H1 (cell line): ENCODE measurements at regions not wholly inside any gene's neighbourhood (a gene's known extent, or its start where the extent isn't known, plus 50 kb on each side); places are given as distances from the start of the nearest gene placed in this dataset.

ENCODE experiments used
- CTCF ChIA-PET: fragments of 300-600 bp; sonication (Branson Sonifier 250); formaldehyde crosslinking; loops from one replicate; lab custom pipeline; 2021; ENCODE audit not compliant: partially characterized antibody; lab: Charles Lee
- POLR2A ChIA-PET: fragments of 300-600 bp; sonication (Branson Sonifier 250); formaldehyde crosslinking; loops from one replicate; lab custom pipeline; 2021; ENCODE audit warnings: inconsistent platforms; ENCODE audit not compliant: partially characterized antibody; lab: Charles Lee
- DNase-seq, 2 experiments: peaks; one replicate each; pipeline versions ENCODE4 v3.0.0 to v3.0.0-alpha.2; 2010 to 2022; ENCODE audit warnings: low spot score in 2 of 2, low read depth in 1 of 2, mixed read lengths in 1 of 2
- FAIRE-seq: peaks from 2 replicates; lab custom pipeline; 2011; peaks lifted over from hg19 to GRCh38; lab: Jason Lieb, UNC
- H2AFZ ChIP-seq: 2 replicates; pipeline ENCODE4 v1.8.1; 2012; ENCODE audit warnings: low read length, inconsistent platforms
- H2AK5ac ChIP-seq: 2 replicates; pipeline ENCODE4 v1.6.1; 2013; ENCODE audit warnings: low read depth, low read length
- H2BK120ac ChIP-seq: replicated peaks from 2 replicates; pipeline ENCODE3; 2013; ENCODE audit warnings: low read depth, low read length, inconsistent platforms
- H2BK12ac ChIP-seq: 2 replicates; pipeline ENCODE4 v1.6.1; 2013; ENCODE audit warnings: low read depth, low read length
- H2BK15ac ChIP-seq: 2 replicates; pipeline ENCODE4 v1.6.1; 2013; ENCODE audit warnings: low read length
- H2BK20ac ChIP-seq: 2 replicates; pipeline ENCODE4 v1.6.1; 2013; ENCODE audit warnings: low read length
- H2BK5ac ChIP-seq: 2 replicates; pipeline ENCODE4 v1.6.1; 2013; ENCODE audit warnings: low read depth, low read length
- H3K14ac ChIP-seq: 2 replicates; pipeline ENCODE4 v1.6.1; 2013; ENCODE audit warnings: inconsistent platforms; ENCODE audit not compliant: insufficient read length
- H3K18ac ChIP-seq: 2 replicates; pipeline ENCODE4 v1.6.1; 2013; ENCODE audit warnings: low read length; ENCODE audit errors: extremely low read depth
- H3K23ac ChIP-seq: 2 replicates; pipeline ENCODE4 v1.6.1; 2013; ENCODE audit warnings: inconsistent platforms; ENCODE audit not compliant: insufficient read length
- H3K23me2 ChIP-seq: 2 replicates; pipeline ENCODE4 v1.6.1; 2013; ENCODE audit warnings: low read depth, low read length
- H3K27ac ChIP-seq: 2 replicates; pipeline ENCODE4 v1.6.1; 2011; ENCODE audit warnings: low read depth, low read length, inconsistent platforms
- H3K27me3 ChIP-seq, 4 experiments: replicated peaks in 1 of 4; 1 replicate in 1 of 4; 2 replicates in 3 of 4; pipeline versions ENCODE4 v1.6.1 to v1.8.1; 2011 to 2013; ENCODE audit warnings: low read length in 3 of 4, mild to moderate bottlenecking in 3 of 4, inconsistent platforms in 2 of 4, mixed read lengths in 2 of 4, moderate library complexity in 1 of 4; ENCODE audit not compliant: control insufficient read depth in 3 of 4, insufficient read depth in 3 of 4; ENCODE audit errors: extremely low read depth in 1 of 4
- H3K36me3 ChIP-seq, 4 experiments: 2 replicates each; pipeline versions ENCODE4 v1.6.1 to v1.8.1; 2011 to 2013; ENCODE audit warnings: mild to moderate bottlenecking in 4 of 4, low read length in 3 of 4, moderate library complexity in 2 of 4, control low read depth in 1 of 4, inconsistent platforms in 1 of 4; ENCODE audit not compliant: insufficient read depth in 4 of 4, control insufficient read depth in 2 of 4
- H3K4ac ChIP-seq: replicated peaks from 2 replicates; pipeline ENCODE3; 2013; ENCODE audit warnings: low read length, low read depth, mixed read lengths, inconsistent platforms; ENCODE audit not compliant: insufficient read length
- H3K4me1 ChIP-seq, 4 experiments: replicated peaks in 1 of 4; 1 replicate in 1 of 4; 2 replicates in 3 of 4; pipeline versions ENCODE4 v1.6.1 to v1.8.1; 2011 to 2013; ENCODE audit warnings: low read length in 3 of 4, inconsistent platforms in 2 of 4, mixed read lengths in 1 of 4; ENCODE audit not compliant: insufficient read depth in 4 of 4, control insufficient read depth in 3 of 4
- H3K4me2 ChIP-seq, 2 experiments: 2 replicates each; pipeline versions ENCODE4 v1.6.1 to v1.8.1; 2011 to 2013; ENCODE audit warnings: low read depth in 2 of 2, low read length in 2 of 2, control low read depth in 1 of 2, inconsistent platforms in 1 of 2, mild to moderate bottlenecking in 1 of 2; ENCODE audit not compliant: insufficient read depth in 1 of 2
- H3K4me3 ChIP-seq, 4 experiments: fragments of 200-600, 300-600 bp in 1 of 4; sonication (generic), shearing (Covaris generic), sonication (Bioruptor Twin) in 1 of 4; 2 replicates each; pipeline versions ENCODE4 v1.5.1 to v1.8.1; 2011 to 2016; ENCODE audit warnings: low read length in 4 of 4, low read depth in 3 of 4, control low read depth in 2 of 4, inconsistent platforms in 2 of 4, mild to moderate bottlenecking in 2 of 4, mixed read lengths in 1 of 4, moderate library complexity in 1 of 4; ENCODE audit not compliant: insufficient read depth in 2 of 4; ENCODE audit errors: extremely low read depth in 1 of 4
- H3K56ac ChIP-seq: replicated peaks from 2 replicates; pipeline ENCODE3; 2013; ENCODE audit warnings: low read depth, mild to moderate bottlenecking, mixed read lengths, low read length, inconsistent platforms; ENCODE audit not compliant: insufficient read length
- H3K79me1 ChIP-seq: 2 replicates; pipeline ENCODE4 v1.6.1; 2013; ENCODE audit warnings: low read depth, low read length, control low read depth
- H3K79me2 ChIP-seq, 2 experiments: 2 replicates each; pipeline versions ENCODE4 v1.6.1 to v1.8.1; 2012 to 2013; ENCODE audit warnings: low read length in 2 of 2, mild to moderate bottlenecking in 2 of 2, inconsistent platforms in 1 of 2; ENCODE audit not compliant: insufficient read depth in 2 of 2, control insufficient read depth in 1 of 2
- H3K9ac ChIP-seq, 4 experiments: replicated peaks in 1 of 4; 1 replicate in 1 of 4; 2 replicates in 3 of 4; pipeline versions ENCODE4 v1.6.1 to v1.8.1; 2011 to 2013; ENCODE audit warnings: low read depth in 3 of 4, low read length in 3 of 4, control low read depth in 2 of 4, mild to moderate bottlenecking in 2 of 4, moderate library complexity in 2 of 4, inconsistent platforms in 1 of 4; ENCODE audit errors: extremely low read depth in 1 of 4
- H3K9me3 ChIP-seq, 2 experiments: 2 replicates each; pipeline versions ENCODE4 v1.6.1 to v1.8.1; 2012 to 2013; ENCODE audit warnings: mild to moderate bottlenecking in 2 of 2, moderate library complexity in 2 of 2, control low read depth in 1 of 2, inconsistent platforms in 1 of 2, low read depth in 1 of 2, low read length in 1 of 2, mixed read lengths in 1 of 2; ENCODE audit not compliant: insufficient read depth in 2 of 2
- H4K20me1 ChIP-seq, 2 experiments: replicated peaks in 1 of 2; 2 replicates each; pipeline versions ENCODE3 to v1.8.1; 2011 to 2013; ENCODE audit warnings: inconsistent platforms in 2 of 2, low read length in 2 of 2, mild to moderate bottlenecking in 1 of 2; ENCODE audit not compliant: insufficient read depth in 2 of 2, control insufficient read depth in 1 of 2
- H4K5ac ChIP-seq: 2 replicates; pipeline ENCODE4 v1.6.1; 2013; ENCODE audit warnings: low read length, low read depth, mixed read lengths, inconsistent platforms; ENCODE audit not compliant: insufficient read length
- H4K8ac ChIP-seq: 2 replicates; pipeline ENCODE4 v1.8.0; 2013; ENCODE audit warnings: mild to moderate bottlenecking, moderate library complexity, low read length, inconsistent platforms; ENCODE audit not compliant: insufficient read depth; ENCODE audit errors: extremely low read depth
- H4K91ac ChIP-seq: replicated peaks from 2 replicates; pipeline ENCODE3; 2013; ENCODE audit warnings: low read length, mixed read lengths, inconsistent platforms; ENCODE audit not compliant: insufficient read length
- BRCA1 ChIP-seq: IDR thresholded peaks from 2 replicates; pipeline ENCODE4 v1.6.1; 2012; ENCODE audit warnings: low read depth, low read length, improper control_type of control experiment
- GTF2F1 ChIP-seq: IDR thresholded peaks from 2 replicates; pipeline ENCODE4 v1.6.1; 2012; ENCODE audit warnings: low read depth, low read length, improper control_type of control experiment, borderline replicate concordance
- MAFK ChIP-seq: IDR thresholded peaks from 2 replicates; pipeline ENCODE4 v1.6.1; 2012; ENCODE audit warnings: low read depth, mild to moderate bottlenecking, improper control_type of control experiment, low read length
- POLR2AphosphoS5 ChIP-seq: IDR thresholded peaks from 2 replicates; pipeline ENCODE4 v1.6.1; 2011; ENCODE audit warnings: low read depth, low read length
- RBBP5 ChIP-seq: IDR thresholded peaks from 2 replicates; pipeline ENCODE4 v1.7.1; 2012; ENCODE audit warnings: low read depth, mild to moderate bottlenecking, inconsistent platforms, low read length, moderate library complexity, borderline replicate concordance
- RNF2 ChIP-seq: fragments of 200-900, 300-1000 bp; sonication (generic); IDR thresholded peaks from 2 replicates; pipeline ENCODE4 v1.7.1; 2016; ENCODE audit warnings: borderline replicate concordance, low read depth, mild to moderate bottlenecking, antibody characterized with exemption, low read length; ENCODE audit not compliant: poor library complexity, severe bottlenecking; ENCODE audit errors: missing control alignments
- SAP30 ChIP-seq: fragments of 300-600 bp; sonication (generic); IDR thresholded peaks from 2 replicates; pipeline ENCODE4 v1.7.1; 2012; ENCODE audit warnings: low read length, moderate library complexity, mild to moderate bottlenecking, inconsistent platforms; ENCODE audit not compliant: insufficient read depth, insufficient replicate concordance
- WGBS, 2 experiments: shearing (Covaris generic) in 1 of 2; methylation state at CpG; one replicate each; pipeline versions ENCODE4 v1.1.6 to v1.1.7; 2013 to 2015; ENCODE audit warnings: low lambda C conversion rate in 2 of 2, mixed read lengths in 2 of 2, inconsistent platforms in 1 of 2, low coverage in 1 of 2, missing lambda C conversion rate in 1 of 2; ENCODE audit not compliant: insufficient replicate concordance in 2 of 2, insufficient coverage in 1 of 2, insufficient read length in 1 of 2; ENCODE audit errors: extremely low coverage in 1 of 2, missing lambda C conversion rate in 1 of 2; 5-methylcytosine and 5-hydroxymethylcytosine counted together

GRCh38 chr3:182637350-182638110 lies 155.8 kb upstream of the ATP11B start:
- Histone ChIP-seq H2BK12ac (no peak overlapping the region), H2BK15ac (no peak overlapping the region), H2BK20ac (no peak overlapping the region), H3K27me3 (no peaks in the 10 kb centered on the region), H3K79me2 (no peaks in the 10 kb centered on the region), H4K5ac (no peak overlapping the region), H3K23ac (no peak overlapping the region), H3K23me2 (no peaks in the 10 kb centered on the region), H4K20me1 (no peaks in the 10 kb centered on the region), H3K18ac (no peak overlapping the region), H3K14ac (no peak overlapping the region), H3K4me3 (no peak overlapping the region), H4K8ac (no peak overlapping the region), H2BK120ac (no peak overlapping the region), H3K4me2 (no peak overlapping the region), H3K9me3 (no peaks in the 10 kb centered on the region), H2BK5ac (no peak overlapping the region), H2AK5ac (no peak overlapping the region), H3K27ac (no peak overlapping the region), H3K4ac (no peak overlapping the region), H4K91ac (no peak overlapping the region), H3K9ac (no peak overlapping the region), H3K56ac (no peak overlapping the region), H3K79me1 (no peaks in the 10 kb centered on the region), H3K4me1 (peaks cover 0 to 2% (median 0%) of the 10 kb centered on the region in 4 experiments; a peak in 1 of 7 replicates), H2AFZ (no peak overlapping the region), H3K36me3 (no peaks in the 10 kb centered on the region)
- 92% methylated on average over 2 of the region's 2 CpGs; no CpG with 5 or more reads in 1 of the 2 experiments for WGBS, 2 experiments
- DNase-seq (no peak), FAIRE-seq (no peak)
- TF ChIP-seq SAP30 = no peak
- TF ChIP-seq GTF2F1 = no peak
- no peak for TF ChIP-seq RNF2
- no peak for TF ChIP-seq MAFK
- no peak for TF ChIP-seq BRCA1
- no peak for TF ChIP-seq RBBP5
- TF ChIP-seq POLR2AphosphoS5 = no peak
- ChIA-PET CTCF (interaction anchor here (0.6 to 1.2 kb wide), 4 partner anchors 11 to 1311 kb away, joined by 3 read pairs; no protein-coding TSS in a partner anchor), POLR2A (no interaction called here)
